GM19455 (cell line): ENCODE measurements at regions not wholly inside any gene's neighbourhood (a gene's known extent, or its start where the extent isn't known, plus 50 kb on each side); places are given as distances from the start of the nearest gene placed in this dataset.
"Not testable (repeated sequence)": the region's sequence is repeated elsewhere in the genome, so short reads cannot be mapped to it uniquely, and the experiment has no call there.

Experiments used
- ATAC-seq: cut with Tn5 transposase; IDR thresholded peaks from one replicate; pipeline ENCODE4 v1.9.1; 2021; ENCODE audit not compliant: unreplicated experiment

DNA sequence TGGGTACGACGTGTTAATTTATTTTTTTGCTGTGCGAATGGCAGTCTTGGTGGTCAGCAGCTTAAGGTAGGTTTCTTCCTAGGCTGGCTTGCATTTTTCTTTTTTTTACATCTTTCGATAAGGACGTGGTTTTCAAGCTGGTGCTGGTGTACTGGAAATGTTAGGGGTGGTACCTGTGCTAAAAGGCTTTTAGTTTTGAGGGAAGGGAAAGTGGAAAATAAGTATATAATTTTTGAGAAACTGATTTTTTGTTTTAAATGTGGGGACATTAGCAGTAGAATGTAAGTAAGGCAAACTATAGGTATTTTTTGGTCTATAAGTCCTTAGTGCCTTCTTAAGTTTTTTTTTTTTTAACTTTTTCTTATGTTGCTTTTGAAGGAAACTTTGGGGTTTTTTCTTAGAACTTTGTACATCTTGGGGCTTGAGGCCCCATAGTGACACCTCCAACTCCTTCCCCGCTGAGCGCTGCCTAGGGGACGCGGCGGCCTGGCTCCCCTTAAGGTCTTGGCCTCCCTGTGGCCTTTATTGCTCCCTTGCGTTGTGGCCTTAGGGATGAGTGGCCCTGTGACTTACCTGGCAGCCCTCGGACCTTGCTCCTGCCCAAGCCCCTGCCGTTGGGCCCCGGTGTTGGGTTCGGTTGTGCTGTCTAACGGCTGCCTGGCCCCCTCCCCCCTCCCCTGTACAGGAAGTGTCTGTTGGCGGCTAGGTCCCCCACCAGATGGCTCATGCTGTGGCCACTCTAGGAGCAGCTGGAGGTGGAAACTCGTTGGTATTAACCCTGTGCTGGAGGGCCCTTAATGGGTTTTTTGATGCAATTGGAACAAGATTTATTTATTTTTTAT, 88.0 kb upstream of the RPRML start:
- ATAC-seq = peak; percentile 63

DNA sequence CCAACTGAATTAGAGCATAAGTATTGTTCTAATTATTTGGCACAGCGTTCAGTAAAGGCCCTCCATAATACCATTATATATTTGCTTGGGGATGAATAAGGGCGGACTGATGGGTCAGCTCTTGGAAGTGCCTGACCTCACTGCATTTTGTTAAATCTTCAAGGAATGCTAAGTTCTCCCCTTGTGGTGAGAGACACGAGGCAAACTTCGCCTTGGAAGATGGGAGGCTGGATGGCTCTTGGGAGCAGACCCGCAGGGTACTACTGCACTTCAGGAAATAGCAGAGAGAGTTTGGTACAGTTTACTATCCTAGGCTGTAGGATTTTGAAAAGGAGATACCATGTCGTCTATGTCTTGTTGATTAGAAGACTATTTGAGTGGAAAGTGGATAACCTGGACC, 87.0 kb upstream of the RPRML start:
- no peak for ATAC-seq

- no peak for ATAC-seq
Measured at GRCh38 chr17:47064684-47065083, 85.6 kb upstream of the RPRML start.

- ATAC-seq = no peak
Measured at GRCh38 chr17:47063475-47063874, 84.4 kb upstream of the RPRML start.

GRCh38 chr17:47062851-47063250, 83.8 kb upstream of the RPRML start:
- ATAC-seq = not testable (repeated sequence)

- not testable (repeated sequence) for ATAC-seq
Measured at GRCh38 chr17:47060005-47060404, 81.0 kb upstream of the RPRML start.

DNA sequence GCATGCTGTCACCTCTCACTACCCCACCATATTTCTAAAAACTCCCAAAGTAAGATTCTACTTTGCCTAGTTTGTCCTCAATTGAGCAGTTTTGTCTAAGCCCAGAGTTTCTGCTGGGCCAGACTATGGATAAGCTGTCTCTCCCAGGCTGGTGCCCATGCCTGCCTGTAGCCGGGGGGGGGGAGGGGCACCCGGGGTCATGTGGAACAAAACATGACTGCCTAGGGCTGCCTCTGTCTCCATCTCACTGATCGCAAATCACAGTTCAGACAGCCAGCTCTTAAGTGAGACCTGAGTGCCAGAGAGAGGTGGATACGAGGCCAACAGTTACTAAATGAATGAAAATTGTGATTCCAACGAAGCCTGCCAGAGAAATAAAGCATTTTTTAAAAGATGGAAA, 78.8 kb upstream of the RPRML start:
- ATAC-seq = no peak

DNA sequence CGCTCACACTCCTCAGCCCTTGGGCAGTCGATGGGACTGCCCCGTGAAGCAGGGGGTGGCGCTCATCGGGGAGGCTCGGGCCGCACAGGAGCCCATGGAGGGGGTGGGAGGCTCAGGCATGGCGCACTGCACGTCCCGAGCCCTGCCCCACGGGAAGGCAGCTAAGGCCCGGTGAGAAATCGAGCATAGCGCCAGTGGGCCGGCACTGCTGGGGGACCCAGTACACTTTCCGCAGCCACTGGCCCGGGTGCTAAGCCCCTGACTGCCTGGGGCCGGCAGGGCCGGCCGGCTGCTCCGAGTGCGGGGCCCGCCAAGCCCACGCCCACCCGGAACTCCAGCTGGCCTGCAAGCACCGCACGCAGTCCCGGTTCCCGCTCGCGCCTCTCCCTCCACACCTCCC, 78.2 kb upstream of the RPRML start:
- not testable (repeated sequence) for ATAC-seq

- ATAC-seq = not testable (repeated sequence)
Measured at GRCh38 chr17:47056687-47057086, 77.6 kb upstream of the RPRML start.
